ENCODE measurements at regions not wholly inside any gene's neighbourhood (a gene's known extent, or its start where the extent isn't known, plus 50 kb on each side); places are given as distances from the start of the nearest gene placed in this dataset.

- TF ChIP-seq, protein P1, sequence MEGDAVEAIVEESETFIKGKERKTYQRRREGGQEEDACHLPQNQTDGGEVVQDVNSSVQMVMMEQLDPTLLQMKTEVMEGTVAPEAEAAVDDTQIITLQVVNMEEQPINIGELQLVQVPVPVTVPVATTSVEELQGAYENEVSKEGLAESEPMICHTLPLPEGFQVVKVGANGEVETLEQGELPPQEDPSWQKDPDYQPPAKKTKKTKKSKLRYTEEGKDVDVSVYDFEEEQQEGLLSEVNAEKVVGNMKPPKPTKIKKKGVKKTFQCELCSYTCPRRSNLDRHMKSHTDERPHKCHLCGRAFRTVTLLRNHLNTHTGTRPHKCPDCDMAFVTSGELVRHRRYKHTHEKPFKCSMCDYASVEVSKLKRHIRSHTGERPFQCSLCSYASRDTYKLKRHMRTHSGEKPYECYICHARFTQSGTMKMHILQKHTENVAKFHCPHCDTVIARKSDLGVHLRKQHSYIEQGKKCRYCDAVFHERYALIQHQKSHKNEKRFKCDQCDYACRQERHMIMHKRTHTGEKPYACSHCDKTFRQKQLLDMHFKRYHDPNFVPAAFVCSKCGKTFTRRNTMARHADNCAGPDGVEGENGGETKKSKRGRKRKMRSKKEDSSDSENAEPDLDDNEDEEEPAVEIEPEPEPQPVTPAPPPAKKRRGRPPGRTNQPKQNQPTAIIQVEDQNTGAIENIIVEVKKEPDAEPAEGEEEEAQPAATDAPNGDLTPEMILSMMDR (IDR thresholded peaks at IDR 0.05; ENCODE audit: low read depth, low read length): no peak
- TF ChIP-seq MYC (IDR thresholded peaks at IDR 0.05; ENCODE audit: low read depth, low read length): no peak
Measured at GRCh38 chr2:173829727-173830126, 135.4 kb downstream of the SP3 start.

All from NB4 (cell line).